ENCODE measurements at regions not wholly inside any gene's neighbourhood (a gene's known extent, or its start where the extent isn't known, plus 50 kb on each side); places are given as distances from the start of the nearest gene placed in this dataset.

GRCh38 chr15:97525809-97526208, 434.7 kb upstream of the ARRDC4 start:
- no peak for DNase-seq
- no peaks in the 10 kb centered on the region for H3K27me3 ChIP-seq (replicated peaks; ENCODE audit: insufficient read depth, low read length)
- no peaks in the 10 kb centered on the region for H3K9me3 ChIP-seq (replicated peaks; ENCODE audit: insufficient read depth, low read length)
- no peaks in the 10 kb centered on the region for H3K79me2 ChIP-seq (ENCODE audit: low read length)
- H3K4me3 ChIP-seq (ENCODE audit: low read length), result no peak overlapping the region
- H3K27ac ChIP-seq (ENCODE audit: low read length), result no peak overlapping the region
- H4K20me1 ChIP-seq (ENCODE audit: insufficient read depth, low read length), result no peaks in the 10 kb centered on the region
- H3K4me1 ChIP-seq (ENCODE audit: low read length), result no peaks in the 10 kb centered on the region
- H3K4me2 ChIP-seq (ENCODE audit: low read depth, low read length), result no peak overlapping the region
- no peaks in the 10 kb centered on the region for H3F3A ChIP-seq (ENCODE audit: insufficient read depth, low read length)
- no peak overlapping the region for H2AFZ ChIP-seq (ENCODE audit: low read length)
- no peaks in the 10 kb centered on the region for H3K36me3 ChIP-seq (replicated peaks; ENCODE audit: insufficient read depth, low read length)
- H3K9ac ChIP-seq (ENCODE audit: low read length), result no peak overlapping the region
- no peaks in the 10 kb centered on the region for H3K9me2 ChIP-seq (replicated peaks; ENCODE audit: insufficient read depth, low read length)
- TF ChIP-seq EZH2phosphoT487 (IDR thresholded peaks at IDR 0.05; ENCODE audit: low read length) (no peak), EZH2 (optimal IDR thresholded peaks at IDR 0.05; ENCODE audit: low read depth, low read length) (no peak), CTCF (IDR thresholded peaks at IDR 0.05; ENCODE audit: low read length) (no peak)

DNA sequence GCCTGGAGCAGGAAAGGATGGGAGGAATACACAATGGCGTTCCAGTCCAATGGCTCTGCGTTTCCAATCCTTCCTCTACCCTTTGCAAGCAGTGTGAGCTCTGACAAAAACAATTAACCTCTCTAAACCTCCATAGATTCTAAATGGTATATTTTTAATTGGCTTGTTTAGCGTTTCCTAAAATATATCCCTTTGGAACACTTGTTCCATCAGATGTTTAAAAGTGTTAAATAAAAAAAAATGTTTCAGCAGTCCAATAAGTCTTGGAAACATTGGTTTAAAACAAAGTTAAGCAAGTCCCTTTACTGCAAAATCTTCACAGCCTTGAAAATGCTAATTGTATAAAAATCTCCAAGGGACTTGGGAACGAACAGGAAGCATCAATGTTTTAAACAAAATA, 432.3 kb upstream of the ARRDC4 start:
- Histone ChIP-seq H3K4me2 (ENCODE audit: low read depth, low read length) (no peak overlapping the region), H3K9ac (ENCODE audit: low read length) (no peak overlapping the region), H3K36me3 (replicated peaks; ENCODE audit: insufficient read depth, low read length) (no peaks in the 10 kb centered on the region), H3K9me3 (replicated peaks; ENCODE audit: insufficient read depth, low read length) (no peaks in the 10 kb centered on the region), H3K4me3 (ENCODE audit: low read length) (no peak overlapping the region), H3K4me1 (ENCODE audit: low read length) (no peaks in the 10 kb centered on the region), H3K27me3 (replicated peaks; ENCODE audit: insufficient read depth, low read length) (no peaks in the 10 kb centered on the region), H3K9me2 (replicated peaks; ENCODE audit: insufficient read depth, low read length) (no peaks in the 10 kb centered on the region), H3K79me2 (ENCODE audit: low read length) (no peaks in the 10 kb centered on the region), H2AFZ (ENCODE audit: low read length) (no peak overlapping the region), H4K20me1 (ENCODE audit: insufficient read depth, low read length) (no peaks in the 10 kb centered on the region), H3F3A (ENCODE audit: insufficient read depth, low read length) (no peaks in the 10 kb centered on the region), H3K27ac (ENCODE audit: low read length) (no peak overlapping the region)
- no peak for TF ChIP-seq CTCF (IDR thresholded peaks at IDR 0.05; ENCODE audit: low read length)
- TF ChIP-seq EZH2 (optimal IDR thresholded peaks at IDR 0.05; ENCODE audit: low read depth, low read length), result no peak
- no peak for TF ChIP-seq EZH2phosphoT487 (IDR thresholded peaks at IDR 0.05; ENCODE audit: low read length)
- no peak for DNase-seq

GRCh38 chr15:97545799-97546198, 414.7 kb upstream of the ARRDC4 start:
- Histone ChIP-seq H3K9ac (ENCODE audit: low read length) (no peak overlapping the region), H3K27me3 (replicated peaks; ENCODE audit: insufficient read depth, low read length) (no peaks in the 10 kb centered on the region), H3K4me1 (ENCODE audit: low read length) (no peaks in the 10 kb centered on the region), H3K27ac (ENCODE audit: low read length) (no peak overlapping the region), H3K79me2 (ENCODE audit: low read length) (no peaks in the 10 kb centered on the region), H3K4me2 (ENCODE audit: low read depth, low read length) (no peak overlapping the region), H3K36me3 (replicated peaks; ENCODE audit: insufficient read depth, low read length) (no peaks in the 10 kb centered on the region), H3K9me3 (replicated peaks; ENCODE audit: insufficient read depth, low read length) (no peaks in the 10 kb centered on the region), H4K20me1 (ENCODE audit: insufficient read depth, low read length) (no peaks in the 10 kb centered on the region), H3F3A (ENCODE audit: insufficient read depth, low read length) (no peaks in the 10 kb centered on the region), H3K4me3 (ENCODE audit: low read length) (no peak overlapping the region), H2AFZ (ENCODE audit: low read length) (no peak overlapping the region), H3K9me2 (replicated peaks; ENCODE audit: insufficient read depth, low read length) (no peaks in the 10 kb centered on the region)
- TF ChIP-seq EZH2phosphoT487 (IDR thresholded peaks at IDR 0.05; ENCODE audit: low read length) (no peak), EZH2 (optimal IDR thresholded peaks at IDR 0.05; ENCODE audit: low read depth, low read length) (no peak), CTCF (IDR thresholded peaks at IDR 0.05; ENCODE audit: low read length) (no peak)
- DNase-seq, result no peak

Measured in MM.1S (cell line).